ENCODE measurements at regions not wholly inside any gene's neighbourhood (a gene's known extent, or its start where the extent isn't known, plus 50 kb on each side); places are given as distances from the start of the nearest gene placed in this dataset.

- no peak for TF ChIP-seq CTCF (IDR thresholded peaks at IDR 0.05; ENCODE audit: poor library complexity)
- TF ChIP-seq EZH2 (IDR thresholded peaks at IDR 0.05; ENCODE audit: borderline replicate concordance) = no peak
- no peak for TF ChIP-seq EZH2phosphoT487 (IDR thresholded peaks at IDR 0.05; ENCODE audit: low read depth, severe bottlenecking, unreplicated experiment)
Measured at GRCh38 chr19:30305346-30306060, 66.7 kb upstream of the ZNF536 start.
